ENCODE measurements at regions not wholly inside any gene's neighbourhood (a gene's known extent, or its start where the extent isn't known, plus 50 kb on each side); places are given as distances from the start of the nearest gene placed in this dataset.

- TF ChIP-seq CTCF (IDR thresholded peaks at IDR 0.05 in 8 of 11, conservative IDR thresholded peaks at IDR 0.05 in 3 of 11) (no peak), POLR2AphosphoS5 (IDR thresholded peaks at IDR 0.05) (no peak)
Measured at GRCh38 chr10:2020836-2021235, 283.5 kb upstream of the ADARB2 start.

Data from spleen (tissue), 7 donors.